ENCODE measurements at regions not wholly inside any gene's neighbourhood (a gene's known extent, or its start where the extent isn't known, plus 50 kb on each side); places are given as distances from the start of the nearest gene placed in this dataset.

GRCh38 chr13:112182846-112183531 lies 116.0 kb downstream of the SOX1 start:
- Histone ChIP-seq H3K9me3 (no peaks in the 10 kb centered on the region), H3K4me1 (ENCODE audit: control insufficient read depth in 1 of 2, extremely low read depth in 1 of 2, insufficient read depth in 2 of 2, low read length in 2 of 2) (no peaks in the 10 kb centered on the region), H3K27me3 (replicated peaks in 1 of 2; ENCODE audit: control insufficient read depth in 2 of 2, extremely low read depth in 1 of 2, insufficient read depth in 2 of 2, low read length in 1 of 2) (peaks cover 0 to 19% of the 10 kb centered on the region in 2 experiments), H3K36me3 (ENCODE audit: control insufficient read depth in 2 of 2, extremely low read depth in 1 of 2, insufficient read depth in 1 of 2, low read length in 1 of 2) (no peaks in the 10 kb centered on the region), H3K4me3 (ENCODE audit: control insufficient read depth in 1 of 2, extremely low read depth in 1 of 2, low read length in 1 of 2) (no peak overlapping the region), H3K27ac (ENCODE audit: low read length) (no peak overlapping the region)
- WGBS (ENCODE audit: insufficient coverage): 54% methylated on average over 20 of the region's 24 CpGs
- H3K4me1 Mint-ChIP-seq: no peaks in the 10 kb centered on the region
- no peak overlapping the region for H3K27ac Mint-ChIP-seq
- CTCF ChIA-PET: no interaction called here
- no peak overlapping the region for H3K4me3 Mint-ChIP-seq
- no peaks in the 10 kb centered on the region for H3K36me3 Mint-ChIP-seq
- no peaks in the 10 kb centered on the region for H3K9me3 Mint-ChIP-seq
- DNase-seq: no peak
- POLR2A ChIA-PET: no interaction called here
- no peak for ATAC-seq (replicated peaks in 1 of 4)
- H3K27me3 Mint-ChIP-seq: no peaks in the 10 kb centered on the region

DNA sequence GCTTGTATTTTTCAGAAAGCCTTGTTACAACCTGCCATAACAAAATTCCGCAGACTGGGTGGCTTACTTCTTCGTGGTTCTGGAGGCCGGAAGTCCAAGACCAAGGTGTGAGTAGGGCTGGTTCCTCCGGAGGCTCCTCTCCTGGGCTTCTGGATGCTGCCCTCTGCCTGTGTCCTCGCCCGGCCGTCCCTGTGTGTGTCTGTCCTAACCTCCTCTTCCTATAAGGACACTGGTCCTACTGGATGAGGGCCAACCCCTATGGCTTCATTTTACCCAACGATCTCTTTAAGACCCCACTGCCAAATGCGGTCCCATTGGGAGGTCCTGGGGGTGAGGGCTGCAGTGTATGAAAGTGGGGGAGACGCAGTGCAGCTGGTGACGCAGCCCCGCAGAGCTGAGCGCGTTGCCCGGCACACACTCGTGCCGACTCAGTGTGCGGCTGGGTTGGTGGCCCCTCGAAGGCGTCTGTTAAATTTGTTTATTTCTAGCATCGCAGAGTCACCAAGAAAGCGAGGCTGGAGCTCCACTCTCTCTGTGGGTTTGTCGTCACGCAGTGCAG lies 116.7 kb downstream of the SOX1 start:
- H3K4me1 ChIP-seq (ENCODE audit: control insufficient read depth in 1 of 2, extremely low read depth in 1 of 2, insufficient read depth in 2 of 2, low read length in 2 of 2): no peaks in the 10 kb centered on the region

GRCh38 chr13:112184261-112184660 lies 117.3 kb downstream of the SOX1 start:
- Mint-ChIP-seq H3K4me3 (no peak overlapping the region), H3K36me3 (no peaks in the 10 kb centered on the region), H3K9me3 (no peaks in the 10 kb centered on the region), H3K4me1 (no peaks in the 10 kb centered on the region), H3K27ac (no peak overlapping the region), H3K27me3 (no peaks in the 10 kb centered on the region)
- 76% methylated on average over 14 of the region's 14 CpGs for WGBS (ENCODE audit: insufficient coverage)
- H3K27me3 ChIP-seq (replicated peaks in 1 of 2; ENCODE audit: control insufficient read depth in 2 of 2, extremely low read depth in 1 of 2, insufficient read depth in 2 of 2, low read length in 1 of 2): peaks cover 0 to 14% of the 10 kb centered on the region in 2 experiments
- no peaks in the 10 kb centered on the region for H3K9me3 ChIP-seq
- H3K4me1 ChIP-seq (ENCODE audit: control insufficient read depth in 1 of 2, extremely low read depth in 1 of 2, insufficient read depth in 2 of 2, low read length in 2 of 2): no peaks in the 10 kb centered on the region
- no peaks in the 10 kb centered on the region for H3K36me3 ChIP-seq (ENCODE audit: control insufficient read depth in 2 of 2, extremely low read depth in 1 of 2, insufficient read depth in 1 of 2, low read length in 1 of 2)
- POLR2A ChIA-PET: no interaction called here
- no peak overlapping the region for H3K4me3 ChIP-seq (ENCODE audit: control insufficient read depth in 1 of 2, extremely low read depth in 1 of 2, low read length in 1 of 2)
- ATAC-seq (replicated peaks in 1 of 4) (no peak), DNase-seq (no peak)
- H3K27ac ChIP-seq (ENCODE audit: low read length): no peak overlapping the region
- CTCF ChIA-PET: no interaction called here

More for the DNA sequence above, 116.7 kb downstream of the SOX1 start:
- no peak overlapping the region for H3K27ac Mint-ChIP-seq
- POLR2A ChIA-PET: no interaction called here
- Histone ChIP-seq H3K9me3 (no peaks in the 10 kb centered on the region), H3K36me3 (ENCODE audit: control insufficient read depth in 2 of 2, extremely low read depth in 1 of 2, insufficient read depth in 1 of 2, low read length in 1 of 2) (no peaks in the 10 kb centered on the region), H3K4me3 (ENCODE audit: control insufficient read depth in 1 of 2, extremely low read depth in 1 of 2, low read length in 1 of 2) (no peak overlapping the region), H3K27me3 (replicated peaks in 1 of 2; ENCODE audit: control insufficient read depth in 2 of 2, extremely low read depth in 1 of 2, insufficient read depth in 2 of 2, low read length in 1 of 2) (peaks cover 0 to 19% of the 10 kb centered on the region in 2 experiments), H3K27ac (ENCODE audit: low read length) (no peak overlapping the region)
- no peaks in the 10 kb centered on the region for H3K27me3 Mint-ChIP-seq
- ATAC-seq (replicated peaks in 1 of 4): no peak
- H3K4me1 Mint-ChIP-seq: no peaks in the 10 kb centered on the region
- CTCF ChIA-PET: no interaction called here
- no peaks in the 10 kb centered on the region for H3K36me3 Mint-ChIP-seq
- WGBS (ENCODE audit: insufficient coverage): 80% methylated on average over 15 of the region's 24 CpGs
- H3K4me3 Mint-ChIP-seq: no peak overlapping the region
- H3K9me3 Mint-ChIP-seq: no peaks in the 10 kb centered on the region
- no peak for DNase-seq

DNA sequence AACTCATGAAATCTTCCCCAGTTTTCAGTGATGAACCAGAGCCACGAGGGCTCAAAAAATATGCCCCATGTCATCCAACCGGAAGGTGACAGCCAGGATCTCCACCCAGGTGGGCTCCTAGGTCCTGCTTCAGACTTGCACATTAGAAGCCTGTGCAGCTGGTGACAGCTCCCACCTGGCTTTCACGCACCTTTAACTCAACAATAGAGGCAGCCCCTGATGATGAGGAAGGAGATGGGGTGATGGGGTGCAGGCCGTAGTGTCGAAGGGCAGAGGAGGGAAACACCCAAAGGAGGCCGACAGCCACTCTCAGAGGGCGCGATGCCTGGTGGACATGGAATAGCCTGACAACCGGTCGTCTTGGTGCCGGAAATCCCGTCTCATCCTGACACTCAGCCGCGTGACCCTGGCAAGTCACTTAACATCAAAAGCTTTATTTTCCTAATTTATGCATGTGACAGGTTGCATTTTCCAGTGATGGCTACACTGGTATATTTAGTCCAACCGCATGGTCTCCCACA lies 118.0 kb downstream of the SOX1 start:
- no peak for ATAC-seq (replicated peaks in 1 of 4)

DNA sequence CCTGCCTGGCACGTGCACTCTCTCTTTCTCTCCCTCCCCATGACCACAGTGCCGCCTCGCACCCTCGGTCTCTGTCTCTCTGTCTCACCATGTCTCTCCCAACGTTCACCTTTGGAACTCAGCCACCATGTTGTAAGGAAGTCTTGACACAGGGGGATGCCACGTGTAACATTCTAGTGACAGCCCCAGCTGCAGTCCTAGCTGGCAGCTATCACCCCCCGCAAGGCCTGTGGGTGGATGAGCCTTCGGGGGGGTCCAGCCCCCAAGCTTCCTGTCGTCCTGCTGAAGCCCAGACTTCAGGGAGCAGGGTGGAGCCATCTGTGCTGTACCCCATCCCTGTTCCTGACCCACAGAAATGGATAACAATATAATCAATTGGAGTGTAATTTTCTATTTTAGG lies 118.5 kb downstream of the SOX1 start:
- Mint-ChIP-seq H3K4me1 (no peaks in the 10 kb centered on the region), H3K36me3 (no peaks in the 10 kb centered on the region), H3K9me3 (no peaks in the 10 kb centered on the region), H3K27me3 (no peaks in the 10 kb centered on the region), H3K4me3 (no peak overlapping the region), H3K27ac (no peak overlapping the region)
- Histone ChIP-seq H3K4me3 (ENCODE audit: control insufficient read depth in 1 of 2, extremely low read depth in 1 of 2, low read length in 1 of 2) (no peak overlapping the region), H3K36me3 (ENCODE audit: control insufficient read depth in 2 of 2, extremely low read depth in 1 of 2, insufficient read depth in 1 of 2, low read length in 1 of 2) (no peaks in the 10 kb centered on the region), H3K27ac (ENCODE audit: low read length) (no peak overlapping the region), H3K27me3 (replicated peaks in 1 of 2; ENCODE audit: control insufficient read depth in 2 of 2, extremely low read depth in 1 of 2, insufficient read depth in 2 of 2, low read length in 1 of 2) (peaks cover 0 to 12% of the 10 kb centered on the region in 2 experiments), H3K4me1 (ENCODE audit: control insufficient read depth in 1 of 2, extremely low read depth in 1 of 2, insufficient read depth in 2 of 2, low read length in 2 of 2) (no peaks in the 10 kb centered on the region), H3K9me3 (no peaks in the 10 kb centered on the region)
- POLR2A ChIA-PET: no interaction called here
- ATAC-seq (replicated peaks in 1 of 4) (no peak), DNase-seq (no peak)
- CTCF ChIA-PET: no interaction called here
- 70% methylated on average over 5 of the region's 9 CpGs for WGBS (ENCODE audit: insufficient coverage)

More for the DNA sequence above, 118.0 kb downstream of the SOX1 start:
- H3K27me3 ChIP-seq (replicated peaks in 1 of 2; ENCODE audit: control insufficient read depth in 2 of 2, extremely low read depth in 1 of 2, insufficient read depth in 2 of 2, low read length in 1 of 2): peaks cover 0 to 12% of the 10 kb centered on the region in 2 experiments
- DNase-seq: no peak
- no peak overlapping the region for H3K4me3 ChIP-seq (ENCODE audit: control insufficient read depth in 1 of 2, extremely low read depth in 1 of 2, low read length in 1 of 2)
- Mint-ChIP-seq H3K36me3 (no peaks in the 10 kb centered on the region), H3K4me1 (no peaks in the 10 kb centered on the region), H3K27ac (no peak overlapping the region), H3K4me3 (no peak overlapping the region), H3K27me3 (no peaks in the 10 kb centered on the region), H3K9me3 (no peaks in the 10 kb centered on the region)
- 78% methylated on average over 11 of the region's 15 CpGs for WGBS (ENCODE audit: insufficient coverage)
- H3K36me3 ChIP-seq (ENCODE audit: control insufficient read depth in 2 of 2, extremely low read depth in 1 of 2, insufficient read depth in 1 of 2, low read length in 1 of 2): no peaks in the 10 kb centered on the region
- H3K9me3 ChIP-seq: no peaks in the 10 kb centered on the region
- H3K4me1 ChIP-seq (ENCODE audit: control insufficient read depth in 1 of 2, extremely low read depth in 1 of 2, insufficient read depth in 2 of 2, low read length in 2 of 2): no peaks in the 10 kb centered on the region
- H3K27ac ChIP-seq (ENCODE audit: low read length): no peak overlapping the region
- ChIA-PET POLR2A (no interaction called here), CTCF (no interaction called here)

GRCh38 chr13:112186091-112186490 lies 119.1 kb downstream of the SOX1 start:
- Histone ChIP-seq H3K27ac (ENCODE audit: low read length) (no peak overlapping the region), H3K4me3 (ENCODE audit: control insufficient read depth in 1 of 2, extremely low read depth in 1 of 2, low read length in 1 of 2) (no peak overlapping the region), H3K27me3 (replicated peaks in 1 of 2; ENCODE audit: control insufficient read depth in 2 of 2, extremely low read depth in 1 of 2, insufficient read depth in 2 of 2, low read length in 1 of 2) (peaks cover 0 to 12% of the 10 kb centered on the region in 2 experiments), H3K36me3 (ENCODE audit: control insufficient read depth in 2 of 2, extremely low read depth in 1 of 2, insufficient read depth in 1 of 2, low read length in 1 of 2) (no peaks in the 10 kb centered on the region), H3K9me3 (no peaks in the 10 kb centered on the region), H3K4me1 (ENCODE audit: control insufficient read depth in 1 of 2, extremely low read depth in 1 of 2, insufficient read depth in 2 of 2, low read length in 2 of 2) (no peaks in the 10 kb centered on the region)
- Mint-ChIP-seq H3K9me3 (no peaks in the 10 kb centered on the region), H3K27me3 (no peaks in the 10 kb centered on the region), H3K4me1 (no peaks in the 10 kb centered on the region), H3K27ac (no peak overlapping the region), H3K4me3 (no peak overlapping the region), H3K36me3 (no peaks in the 10 kb centered on the region)
- CTCF ChIA-PET: interaction anchor here in 1 of 2 donors (0.5 kb wide), 1 partner anchor 887 kb away, joined by 5 read pairs; no protein-coding TSS in a partner anchor
- ATAC-seq (replicated peaks in 1 of 4): no peak
- WGBS (ENCODE audit: insufficient coverage): 73% methylated on average over 4 of the region's 6 CpGs
- DNase-seq: no peak
- POLR2A ChIA-PET: interaction anchor here in 1 of 2 donors (0.6 kb wide), 1 partner anchor 12 kb away, joined by 3 read pairs; no protein-coding TSS in a partner anchor
